Gastroesophageal sphincter (tissue), 4 donors: ENCODE measurements at regions not wholly inside any gene's neighbourhood (a gene's known extent, or its start where the extent isn't known, plus 50 kb on each side); places are given as distances from the start of the nearest gene placed in this dataset.

Experiments
- ATAC-seq: fragments of 150-250 bp; one replicate; pipeline ENCODE4 v1.9.1; 2016; ENCODE audit warnings: mild to moderate bottlenecking, moderate library complexity
- H3K27ac ChIP-seq, 4 donors: fragments of 200-600 bp; sonication (generic) in 3 of 4; 1 replicate in 3 of 4; 2 replicates in 1 of 4; pipeline ENCODE4 v1.5.1; 2016 to 2019
- H3K27me3 ChIP-seq: fragments of 200-600 bp; sonication (generic); one replicate; pipeline ENCODE4 v1.5.1; 2019
- H3K36me3 ChIP-seq, 2 donors: fragments of 200-600 bp; sonication (generic); one replicate each; pipeline ENCODE4 v1.5.1; 2019; ENCODE audit warnings: control low read depth in 1 of 2
- H3K4me1 ChIP-seq, 3 donors: fragments of 200-600 bp; sonication (generic); 1 replicate in 2 of 3; 2 replicates in 1 of 3; pipeline ENCODE4 v1.5.1; 2016 to 2019; ENCODE audit warnings: control low read depth in 2 of 3
- H3K4me3 ChIP-seq, 2 donors: fragments of 200-600 bp; sonication (generic); one replicate each; pipeline ENCODE4 v1.5.1; 2019; ENCODE audit warnings: mild to moderate bottlenecking in 1 of 2, moderate library complexity in 1 of 2
- H3K9me3 ChIP-seq, 3 donors: fragments of 200-600 bp; sonication (generic); one replicate each; pipeline ENCODE4 v1.5.1; 2017 to 2019; ENCODE audit warnings: control low read depth in 2 of 3
- CTCF ChIP-seq, 4 experiments: fragments of 200-600 bp in 2 of 4; fragments of 450-650 bp in 2 of 4; sonication (generic) in 1 of 4; IDR thresholded peaks; one replicate each; pipeline ENCODE4 v1.5.1; 2017 to 2019; ENCODE audit warnings: antibody characterized with exemption in 4 of 4, mild to moderate bottlenecking in 2 of 4, moderate library complexity in 2 of 4
- EP300 ChIP-seq: sonication (generic); formaldehyde crosslinking; IDR thresholded peaks from one replicate; pipeline ENCODE4 v1.6.1; 2017; ENCODE audit warnings: antibody characterized with exemption, mild to moderate bottlenecking
- POLR2A ChIP-seq, 2 donors: fragments of 450-650 bp; IDR thresholded peaks; one replicate each; pipeline ENCODE4 v1.6.1; 2017; ENCODE audit warnings: antibody characterized with exemption in 2 of 2, mild to moderate bottlenecking in 2 of 2, moderate library complexity in 1 of 2
- POLR2AphosphoS5 ChIP-seq: sonication (generic); formaldehyde crosslinking; IDR thresholded peaks from one replicate; pipeline ENCODE4 v1.6.1; 2017; ENCODE audit warnings: antibody characterized with exemption
- WGBS, 2 donors: methylation state at CpG; one replicate each; pipeline ENCODE4 v1.1.5; 2018; ENCODE audit warnings: low coverage in 1 of 2; 5-methylcytosine and 5-hydroxymethylcytosine counted together

DNA sequence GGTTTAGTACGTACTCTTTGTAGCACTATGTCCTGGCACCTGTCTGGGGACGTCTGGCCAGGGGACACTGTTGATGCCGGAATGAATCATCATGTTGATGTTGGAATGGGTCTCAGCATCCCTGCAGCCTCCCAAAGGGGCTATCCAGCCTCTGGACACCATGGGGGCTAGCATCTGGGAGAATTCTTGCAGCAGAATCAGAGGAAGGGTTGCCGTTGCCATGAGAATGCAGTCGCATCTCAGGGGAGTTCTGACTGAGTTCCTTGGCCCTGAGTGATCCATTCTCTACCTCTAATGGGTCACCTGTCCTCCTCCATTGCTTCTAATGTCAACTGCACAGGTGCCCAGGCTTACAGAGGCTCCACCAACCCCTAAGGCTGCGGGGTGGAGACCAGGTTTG, 129.1 kb downstream of the UQCRFS1 start:
- no peak overlapping the region for H3K4me3 ChIP-seq
- H3K27me3 ChIP-seq, result peaks cover 45% of the 10 kb centered on the region
- H3K27ac ChIP-seq, result no peak overlapping the region
- no peaks in the 10 kb centered on the region for H3K9me3 ChIP-seq
- no peaks in the 10 kb centered on the region for H3K4me1 ChIP-seq
- no peaks in the 10 kb centered on the region for H3K36me3 ChIP-seq
- ATAC-seq, result no peak
- TF ChIP-seq EP300 (no peak), CTCF (IDR thresholded peaks at IDR 0.05) (no peak)
- WGBS, 2 donors, result 62 to 72% methylated on average over 3 to 5 of the region's 6 CpGs

DNA sequence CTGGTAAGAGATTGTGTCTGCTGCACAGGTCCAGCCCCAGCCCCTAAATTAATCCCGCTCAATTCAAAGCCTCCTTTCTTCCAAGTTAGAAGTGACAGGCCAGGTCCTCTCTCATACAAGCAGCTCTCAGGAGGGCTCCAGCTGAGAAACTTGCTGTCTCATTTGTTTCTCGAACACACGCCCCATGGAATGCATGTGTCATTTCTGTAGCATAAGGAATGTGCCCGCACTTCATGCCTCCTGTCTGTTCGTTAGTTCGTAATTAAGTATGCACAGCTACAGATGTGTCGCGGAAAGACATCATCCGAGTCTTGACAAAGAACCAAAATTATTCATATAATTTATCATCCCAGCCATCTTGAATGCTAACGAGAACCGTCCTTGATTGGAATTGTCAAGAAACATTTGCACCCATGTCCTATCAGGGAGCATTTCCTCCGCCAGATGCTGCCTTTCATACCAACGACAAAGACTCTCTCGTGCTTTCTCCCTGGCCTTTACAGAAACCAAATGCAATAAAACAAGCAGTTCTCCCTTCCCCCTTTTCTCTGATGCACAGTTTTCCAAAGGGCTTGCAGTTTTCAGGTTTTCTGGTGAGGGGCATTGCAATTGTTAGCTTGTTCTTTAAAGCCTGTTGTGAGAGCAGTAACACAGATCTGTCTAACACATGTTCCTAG, 133.5 kb downstream of the UQCRFS1 start:
- Histone ChIP-seq H3K9me3 (no peaks in the 10 kb centered on the region), H3K4me1 (no peaks in the 10 kb centered on the region), H3K36me3 (no peaks in the 10 kb centered on the region), H3K4me3 (no peak overlapping the region), H3K27me3 (peaks cover 38% of the 10 kb centered on the region), H3K27ac (no peak overlapping the region)
- TF ChIP-seq EP300 (no peak), POLR2A (IDR thresholded peaks at IDR 0.05) (no peak), CTCF (IDR thresholded peaks at IDR 0.05) (no peak), POLR2AphosphoS5 (no peak)
- WGBS, 2 donors, result 68 to 71% methylated on average over 8 to 14 of the region's 14 CpGs
- no peak for ATAC-seq

- no peak overlapping the region for H3K4me3 ChIP-seq
- H3K27ac ChIP-seq, result no peak overlapping the region
- H3K27me3 ChIP-seq, result peaks cover 19% of the 10 kb centered on the region
- no peaks in the 10 kb centered on the region for H3K9me3 ChIP-seq
- no peaks in the 10 kb centered on the region for H3K4me1 ChIP-seq
- H3K36me3 ChIP-seq, result no peaks in the 10 kb centered on the region
- no peak for TF ChIP-seq POLR2A (IDR thresholded peaks at IDR 0.05)
- no peak for TF ChIP-seq EP300
- no peak for TF ChIP-seq CTCF (IDR thresholded peaks at IDR 0.05)
- TF ChIP-seq POLR2AphosphoS5, result no peak
- WGBS, 2 donors, result 57% methylated on average over 1 of the region's 4 CpGs; no CpG with 5 or more reads in 1 of the 2 donors
- ATAC-seq, result no peak
These were observed 136.0 kb downstream of the UQCRFS1 start for GRCh38 chr19:29076963-29077362.

DNA sequence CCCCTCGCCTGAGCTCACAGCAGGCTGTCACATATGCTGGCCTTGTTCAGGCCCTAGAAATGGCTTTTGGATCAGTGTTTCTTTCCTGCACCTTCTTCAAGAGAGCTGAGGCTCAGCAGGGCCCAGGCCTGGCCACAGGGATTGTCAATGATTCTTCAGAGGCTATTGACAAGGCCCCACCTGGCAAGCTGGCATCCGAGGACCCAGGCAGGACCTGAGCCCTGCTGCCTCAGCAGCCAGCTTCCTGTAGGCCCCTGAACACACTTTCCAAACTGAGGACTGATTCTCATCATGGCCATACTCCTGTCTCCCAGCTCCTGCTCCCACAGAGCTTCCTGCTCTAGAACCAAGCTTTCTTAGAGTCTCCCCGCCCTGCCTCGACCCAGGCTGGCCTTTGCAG, 136.8 kb downstream of the UQCRFS1 start:
- H3K4me3 ChIP-seq, result no peak overlapping the region
- WGBS, 2 donors, result 90% methylated on average over 2 of the region's 4 CpGs; no CpG with 5 or more reads in 1 of the 2 donors
- no peak for ATAC-seq
- H3K27ac ChIP-seq, result no peak overlapping the region
- no peaks in the 10 kb centered on the region for H3K36me3 ChIP-seq
- no peaks in the 10 kb centered on the region for H3K9me3 ChIP-seq
- H3K27me3 ChIP-seq, result peaks cover 11% of the 10 kb centered on the region
- no peaks in the 10 kb centered on the region for H3K4me1 ChIP-seq
- TF ChIP-seq CTCF (IDR thresholded peaks at IDR 0.05) (no peak), EP300 (no peak), POLR2AphosphoS5 (no peak), POLR2A (IDR thresholded peaks at IDR 0.05) (no peak)

DNA sequence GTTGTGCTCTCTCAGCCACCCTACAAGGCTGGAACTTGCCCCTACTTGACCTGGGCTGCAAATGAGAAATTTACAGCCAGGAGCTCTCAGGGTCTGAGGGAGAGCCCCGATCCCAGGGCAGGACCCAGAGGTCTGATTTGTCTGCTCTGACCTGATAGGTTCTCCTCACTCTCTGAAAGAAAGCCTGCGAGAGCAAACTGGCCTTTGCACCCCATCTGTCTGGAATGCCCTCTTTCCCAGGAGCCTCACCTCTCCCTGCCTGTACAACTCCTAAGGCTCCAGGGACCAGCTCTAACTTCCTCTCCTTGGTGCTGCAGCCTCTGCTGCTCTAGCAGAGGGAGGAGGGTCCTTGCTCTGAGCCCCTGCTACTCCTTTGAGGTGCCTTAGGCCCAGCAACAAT, 137.8 kb downstream of the UQCRFS1 start:
- Histone ChIP-seq H3K4me3 (no peak overlapping the region), H3K9me3 (no peaks in the 10 kb centered on the region), H3K4me1 (no peaks in the 10 kb centered on the region), H3K36me3 (no peaks in the 10 kb centered on the region), H3K27ac (no peak overlapping the region), H3K27me3 (peaks cover 5% of the 10 kb centered on the region)
- 57 to 66% methylated on average over 1 to 2 of the region's 2 CpGs for WGBS, 2 donors
- TF ChIP-seq POLR2A (IDR thresholded peaks at IDR 0.05) (no peak), POLR2AphosphoS5 (no peak), EP300 (no peak), CTCF (IDR thresholded peaks at IDR 0.05) (no peak)
- no peak for ATAC-seq
